Naive thymus-derived CD4-positive, alpha-beta T cell (primary cell): ENCODE measurements at regions not wholly inside any gene's neighbourhood (a gene's known extent, or its start where the extent isn't known, plus 50 kb on each side); places are given as distances from the start of the nearest gene placed in this dataset.
A peak's percentile ranks its signal among the peaks of the same experiment; 100 is the strongest.

Experiments used
- ATAC-seq: fragments of 150-1000 bp; cut with Tn5 transposase; 2 replicates; pipeline ENCODE4 v1.10.0; 2021; ENCODE audit warnings: mild to moderate bottlenecking, moderate library complexity
- CTCF ChIA-PET: fragments of 350-600 bp; sonication (Branson Sonifier 250); formaldehyde crosslinking; loops from one replicate; lab custom pipeline; 2021; ENCODE audit warnings: antibody characterized with exemption; lab: Charles Lee
- POLR2A ChIA-PET: fragments of 350-600 bp; sonication (Branson Sonifier 250); formaldehyde crosslinking; loops from one replicate; lab custom pipeline; 2021; ENCODE audit warnings: antibody characterized with exemption, inconsistent platforms; lab: Charles Lee
- DNase-seq, 9 donors: peaks; one replicate each; pipeline versions ENCODE4 v3.0.0 to v3.0.0-alpha.2; 2020 to 2022; ENCODE audit warnings: mixed read lengths in 1 of 9
- H3K27ac ChIP-seq: one replicate; pipeline ENCODE4 v1.7.0; 2013; ENCODE audit warnings: mild to moderate bottlenecking, low read depth, low read length, moderate library complexity
- H3K27me3 ChIP-seq, 2 donors: one replicate each; pipeline ENCODE4 v1.7.0; 2013; ENCODE audit warnings: low read length in 2 of 2, mild to moderate bottlenecking in 2 of 2, moderate library complexity in 2 of 2; ENCODE audit not compliant: control insufficient read depth in 2 of 2, insufficient read depth in 2 of 2
- H3K36me3 ChIP-seq, 3 experiments: 1 replicate in 2 of 3; 2 replicates in 1 of 3; pipeline ENCODE4 v1.7.0; 2013; ENCODE audit warnings: low read length in 3 of 3, mild to moderate bottlenecking in 3 of 3, moderate library complexity in 1 of 3; ENCODE audit not compliant: insufficient read depth in 3 of 3, control insufficient read depth in 2 of 3
- H3K4me1 ChIP-seq, 2 donors: one replicate each; pipeline ENCODE4 v1.7.0; 2013; ENCODE audit warnings: low read length in 2 of 2, mild to moderate bottlenecking in 2 of 2, moderate library complexity in 1 of 2; ENCODE audit not compliant: control insufficient read depth in 2 of 2, insufficient read depth in 2 of 2
- H3K4me3 ChIP-seq: 2 replicates; pipeline ENCODE4 v1.7.0; 2013; ENCODE audit warnings: mild to moderate bottlenecking, low read length
- H3K9me3 ChIP-seq, 3 experiments: 1 replicate in 2 of 3; 2 replicates in 1 of 3; pipeline ENCODE4 v1.7.0; 2013; ENCODE audit warnings: low read length in 3 of 3; ENCODE audit not compliant: control insufficient read depth in 2 of 3
- H3K27ac Mint-ChIP-seq, 9 donors: one replicate each; pipeline ENCODE4 v1.8.0; 2020 to 2022; ENCODE audit warnings: mixed read lengths in 9 of 9, mild to moderate bottlenecking in 8 of 9, moderate library complexity in 5 of 9, inconsistent platforms in 2 of 9
- H3K27me3 Mint-ChIP-seq, 5 donors: one replicate each; pipeline ENCODE4 v1.8.0; 2021 to 2022; ENCODE audit warnings: mixed read lengths in 5 of 5, mild to moderate bottlenecking in 1 of 5
- H3K36me3 Mint-ChIP-seq, 5 donors: one replicate each; pipeline ENCODE4 v1.8.0; 2020 to 2022; ENCODE audit warnings: mixed read lengths in 5 of 5, mild to moderate bottlenecking in 3 of 5, inconsistent platforms in 1 of 5
- H3K4me1 Mint-ChIP-seq, 7 donors: one replicate each; pipeline ENCODE4 v1.8.0; 2020 to 2022; ENCODE audit warnings: mixed read lengths in 7 of 7, mild to moderate bottlenecking in 3 of 7, inconsistent platforms in 1 of 7
- H3K4me3 Mint-ChIP-seq, 10 donors: one replicate each; pipeline ENCODE4 v1.8.0; 2020 to 2022; ENCODE audit warnings: mild to moderate bottlenecking in 10 of 10, mixed read lengths in 10 of 10, moderate library complexity in 6 of 10, inconsistent platforms in 2 of 10
- H3K9me3 Mint-ChIP-seq, 11 donors: one replicate each; pipeline ENCODE4 v1.8.0; 2020 to 2022; ENCODE audit warnings: mixed read lengths in 11 of 11, mild to moderate bottlenecking in 4 of 11, inconsistent platforms in 1 of 11, moderate library complexity in 1 of 11
- intact Hi-C, 2 donors: fragments of 100-400 bp; cut with micrococcal nuclease; formaldehyde crosslinking; loops; one replicate each; pipeline ENCODE4 v1.15.1; 2023

- Mint-ChIP-seq H3K27ac (peak overlapping the region in 2 of 9 donors; percentile 19 to 52), H3K4me3 (no peak overlapping the region), H3K4me1 (peaks cover 0 to 32% (median 7%) of the 10 kb centered on the region in 7 donors), H3K9me3 (peaks cover 0 to 9% (median 0%) of the 10 kb centered on the region in 11 donors), H3K36me3 (peaks cover 0 to 29% (median 0%) of the 10 kb centered on the region in 5 donors), H3K27me3 (no peaks in the 10 kb centered on the region)
- Histone ChIP-seq H3K4me1 (no peaks in the 10 kb centered on the region), H3K27me3 (no peaks in the 10 kb centered on the region), H3K27ac (no peak overlapping the region), H3K36me3 (no peaks in the 10 kb centered on the region), H3K9me3 (no peaks in the 10 kb centered on the region), H3K4me3 (no peak overlapping the region)
- ChIA-PET POLR2A (interaction anchor here (0.5 to 2.4 kb wide), 4 partner anchors 8 to 181 kb away, joined by 3 to 11 read pairs (median 6); no protein-coding TSS in a partner anchor), CTCF (interaction anchor here (0.6 kb wide), 1 partner anchor 79 kb away, joined by 4 read pairs; no protein-coding TSS in a partner anchor)
- intact Hi-C loops: no loop called here
- DNase-seq: no peak
- no peak for ATAC-seq
These were observed 361.2 kb upstream of the RBMY1B start for GRCh38 chrY:21149971-21150370.

GRCh38 chrY:21169821-21170220 lies 341.3 kb upstream of the RBMY1B start:
- intact Hi-C loops: no loop called here
- peaks cover 0 to 10% (median 0%) of the 10 kb centered on the region in 11 donors for H3K9me3 Mint-ChIP-seq

GRCh38 chrY:21174697-21175463 lies 336.3 kb upstream of the RBMY1B start:
- Mint-ChIP-seq H3K4me3 (no peak overlapping the region), H3K27ac (peak overlapping the region in 3 of 9 donors; percentile 15 to 72 (median 42)), H3K27me3 (no peaks in the 10 kb centered on the region), H3K36me3 (peaks cover 0 to 16% (median 0%) of the 10 kb centered on the region in 5 donors), H3K4me1 (peaks cover 0 to 35% (median 8%) of the 10 kb centered on the region in 7 donors), H3K9me3 (peaks cover 0 to 10% (median 0%) of the 10 kb centered on the region in 11 donors)
- ATAC-seq (peak; percentile 61), DNase-seq (no peak)
- Histone ChIP-seq H3K36me3 (no peaks in the 10 kb centered on the region), H3K4me3 (no peak overlapping the region), H3K27me3 (no peaks in the 10 kb centered on the region), H3K9me3 (no peaks in the 10 kb centered on the region), H3K4me1 (peaks cover 0 to 11% of the 10 kb centered on the region in 2 donors), H3K27ac (no peak overlapping the region)
- intact Hi-C loops: no loop called here
- CTCF ChIA-PET: interaction anchor here (0.5 kb wide), 1 partner anchor 1733 kb away, joined by 4 read pairs; no protein-coding TSS in a partner anchor
- POLR2A ChIA-PET: interaction anchor here (0.6 to 1.8 kb wide), 8 partner anchors 8 to 83 kb away, joined by 3 to 5 read pairs (median 4); no protein-coding TSS in a partner anchor

More at GRCh38 chrY:21169821-21170220, 341.3 kb upstream of the RBMY1B start:
- Histone ChIP-seq H3K4me3 (no peak overlapping the region), H3K36me3 (no peaks in the 10 kb centered on the region), H3K27ac (no peak overlapping the region), H3K4me1 (no peaks in the 10 kb centered on the region), H3K9me3 (no peaks in the 10 kb centered on the region), H3K27me3 (no peaks in the 10 kb centered on the region)
- no peak for DNase-seq
- Mint-ChIP-seq H3K27me3 (no peaks in the 10 kb centered on the region), H3K36me3 (peaks cover 0 to 35% (median 7%) of the 10 kb centered on the region in 5 donors), H3K27ac (peak overlapping the region in 3 of 9 donors; percentile 49 to 82 (median 56)), H3K4me3 (no peak overlapping the region), H3K4me1 (peaks cover 0 to 15% (median 0%) of the 10 kb centered on the region in 7 donors)
- no peak for ATAC-seq
- CTCF ChIA-PET: no interaction called here
- POLR2A ChIA-PET: interaction anchor here (0.5 to 1.2 kb wide), 2 partner anchors 10 to 39 kb away, joined by 3 to 4 read pairs; no protein-coding TSS in a partner anchor

GRCh38 chrY:21175505-21175904 lies 335.6 kb upstream of the RBMY1B start:
- Mint-ChIP-seq H3K4me1 (peaks cover 0 to 36% (median 8%) of the 10 kb centered on the region in 7 donors), H3K27me3 (no peaks in the 10 kb centered on the region), H3K27ac (peak overlapping the region in 3 of 9 donors; percentile 15 to 71 (median 42)), H3K4me3 (no peak overlapping the region), H3K36me3 (peaks cover 0 to 16% (median 0%) of the 10 kb centered on the region in 5 donors), H3K9me3 (peaks cover 0 to 10% (median 0%) of the 10 kb centered on the region in 11 donors)
- DNase-seq: no peak
- H3K27me3 ChIP-seq: no peaks in the 10 kb centered on the region
- no peak overlapping the region for H3K27ac ChIP-seq
- H3K4me1 ChIP-seq: peaks cover 0 to 16% of the 10 kb centered on the region in 2 donors
- intact Hi-C loops: no loop called here
- ATAC-seq: no peak
- H3K36me3 ChIP-seq: no peaks in the 10 kb centered on the region
- POLR2A ChIA-PET: interaction anchor here (1.1 to 1.4 kb wide), 4 partner anchors 8 to 82 kb away, joined by 3 to 5 read pairs (median 4); no protein-coding TSS in a partner anchor
- no peak overlapping the region for H3K4me3 ChIP-seq
- CTCF ChIA-PET: interaction anchor here (0.5 kb wide), 1 partner anchor 1733 kb away, joined by 4 read pairs; no protein-coding TSS in a partner anchor
- H3K9me3 ChIP-seq: no peaks in the 10 kb centered on the region

DNA sequence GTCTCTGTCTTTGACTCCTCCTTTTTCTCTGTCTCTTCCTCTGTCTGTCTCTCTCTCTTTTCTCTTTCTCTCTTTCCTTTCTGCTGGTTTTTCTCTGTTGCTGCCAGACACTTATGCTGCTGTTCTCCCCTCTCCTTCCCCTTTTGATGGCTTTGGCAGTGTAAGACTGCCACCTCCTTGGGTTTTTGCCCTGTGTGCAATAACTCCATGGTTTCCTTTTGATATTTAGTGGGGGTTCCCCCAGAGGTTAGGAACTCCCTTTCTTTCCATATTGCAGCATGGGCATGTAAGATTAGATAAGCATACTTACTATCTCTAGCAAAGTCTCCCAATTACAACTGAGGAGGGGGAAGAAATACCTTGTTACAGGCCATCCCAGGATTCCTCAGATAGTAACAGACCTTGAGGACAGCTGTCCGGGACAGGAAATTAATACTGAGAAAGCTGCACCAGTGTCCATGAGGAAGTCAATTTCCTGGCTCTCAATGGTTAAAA lies 333.8 kb upstream of the RBMY1B start:
- Histone ChIP-seq H3K27ac (no peak overlapping the region), H3K36me3 (no peaks in the 10 kb centered on the region), H3K9me3 (no peaks in the 10 kb centered on the region), H3K4me1 (peaks cover 0 to 19% of the 10 kb centered on the region in 2 donors), H3K27me3 (no peaks in the 10 kb centered on the region), H3K4me3 (no peak overlapping the region)
- H3K4me3 Mint-ChIP-seq: peak overlapping the region in 1 of 10 donors; percentile 5
- ChIA-PET POLR2A (interaction anchor here (0.7 to 0.9 kb wide), 2 partner anchors 55 to 61 kb away, joined by 3 to 4 read pairs; no protein-coding TSS in a partner anchor), CTCF (no interaction called here)
- H3K27ac Mint-ChIP-seq: peak overlapping the region in 4 of 9 donors; percentile 41 to 94 (median 66)
- no peaks in the 10 kb centered on the region for H3K27me3 Mint-ChIP-seq
- DNase-seq (no peak), ATAC-seq (no peak)
- peaks cover 0 to 6% (median 0%) of the 10 kb centered on the region in 5 donors for H3K36me3 Mint-ChIP-seq
- intact Hi-C loops: no loop called here
- peaks cover 0 to 4% (median 0%) of the 10 kb centered on the region in 11 donors for H3K9me3 Mint-ChIP-seq
- peaks cover 0 to 45% (median 8%) of the 10 kb centered on the region in 7 donors for H3K4me1 Mint-ChIP-seq

DNA sequence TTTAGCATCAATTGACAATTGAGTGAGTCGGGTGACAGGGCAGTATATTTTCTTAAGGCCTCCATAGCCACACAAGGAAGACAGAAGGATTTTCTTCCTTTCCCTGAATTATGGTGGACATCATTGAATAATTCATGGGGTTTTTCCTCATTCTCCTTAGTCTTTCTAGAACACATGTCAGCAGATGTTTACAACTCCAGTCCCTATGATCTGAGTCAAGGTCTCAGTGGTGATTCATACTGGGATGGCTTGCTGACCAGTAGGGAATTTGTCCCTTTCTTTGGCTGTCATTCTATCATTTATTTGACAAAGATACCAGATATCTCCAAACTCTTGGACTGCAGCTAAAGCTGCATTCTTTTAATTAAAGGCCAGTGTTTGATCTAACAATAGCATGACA lies 332.9 kb upstream of the RBMY1B start:
- ChIA-PET POLR2A (interaction anchor here (0.6 to 1.5 kb wide), 4 partner anchors 38 to 259 kb away, joined by 3 to 8 read pairs (median 4); no protein-coding TSS in a partner anchor), CTCF (no interaction called here)
- no peaks in the 10 kb centered on the region for H3K9me3 ChIP-seq
- Mint-ChIP-seq H3K9me3 (peaks cover 0 to 4% (median 0%) of the 10 kb centered on the region in 11 donors), H3K36me3 (peaks cover 0 to 5% (median 0%) of the 10 kb centered on the region in 5 donors), H3K27me3 (no peaks in the 10 kb centered on the region), H3K4me1 (peaks cover 0 to 45% (median 8%) of the 10 kb centered on the region in 7 donors), H3K4me3 (no peak overlapping the region), H3K27ac (peak overlapping the region in 2 of 9 donors; percentile 78 to 80)
- H3K27ac ChIP-seq: no peak overlapping the region
- H3K27me3 ChIP-seq: no peaks in the 10 kb centered on the region
- ATAC-seq (no peak), DNase-seq (no peak)
- H3K4me1 ChIP-seq: peaks cover 0 to 19% of the 10 kb centered on the region in 2 donors
- no peaks in the 10 kb centered on the region for H3K36me3 ChIP-seq
- H3K4me3 ChIP-seq: no peak overlapping the region
- intact Hi-C loops: no loop called here
